ENCODE measurements at regions not wholly inside any gene's neighbourhood (a gene's known extent, or its start where the extent isn't known, plus 50 kb on each side); places are given as distances from the start of the nearest gene placed in this dataset.

DNA sequence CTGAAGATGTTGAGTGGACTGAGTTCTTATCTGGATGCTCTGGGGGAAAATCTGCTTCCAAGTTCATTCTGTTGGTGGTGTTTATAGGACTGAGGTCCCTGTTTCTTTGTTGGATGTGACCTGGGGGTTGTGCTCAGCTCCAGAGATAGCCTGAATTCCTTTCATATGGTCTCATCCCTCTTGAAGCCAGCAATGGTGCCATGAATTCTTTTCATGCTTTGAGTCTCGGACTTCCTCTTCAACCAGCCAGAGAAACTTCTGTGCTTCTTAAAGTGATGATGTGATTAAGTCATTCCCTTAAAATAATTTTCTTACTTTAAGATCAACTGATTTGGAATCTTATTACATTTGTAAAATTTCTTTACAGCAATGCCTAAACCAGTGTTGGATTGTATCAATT, 233.8 kb upstream of the UGT8 start:
- DNase-seq (ENCODE audit: low read depth in 3 of 3), result no peak

DNA sequence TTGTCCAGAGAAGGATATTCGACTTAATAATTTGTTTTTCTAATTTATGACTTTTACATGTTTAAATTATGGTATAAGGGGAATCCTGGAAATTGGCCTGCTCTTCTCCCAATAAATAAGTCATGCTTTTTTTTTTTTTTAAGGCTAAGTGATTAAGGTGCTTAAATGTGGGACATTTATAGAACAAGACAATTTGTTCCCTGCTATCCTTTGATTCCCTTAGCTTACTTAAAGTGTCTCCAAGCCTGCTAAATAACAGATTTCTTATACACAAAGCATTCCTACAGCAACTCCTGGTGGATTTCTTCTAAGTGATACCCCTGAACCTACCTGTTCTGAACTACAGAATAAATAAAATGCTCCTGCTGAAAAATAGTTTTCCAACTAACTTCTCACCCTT, 233.0 kb upstream of the UGT8 start:
- DNase-seq (ENCODE audit: low read depth in 3 of 3), result no peak

DNA sequence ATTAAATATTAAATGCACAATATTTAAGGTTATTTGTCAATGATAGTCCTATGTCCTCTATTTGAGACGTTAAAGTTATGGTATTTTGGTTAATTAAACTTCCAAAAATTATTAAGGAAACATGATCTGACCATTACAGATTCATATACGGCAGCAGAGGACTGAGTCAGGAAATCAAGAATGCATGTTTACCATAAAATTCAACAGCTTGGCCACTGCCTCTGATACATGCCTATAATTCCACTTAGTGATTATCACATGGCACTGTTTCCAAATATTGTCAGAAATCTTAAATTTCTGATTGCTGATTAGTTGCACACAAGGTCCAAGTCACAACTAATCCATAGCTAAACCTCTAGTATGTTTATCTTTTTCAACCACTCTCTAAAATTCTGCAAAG, 232.2 kb upstream of the UGT8 start:
- no peak for DNase-seq (ENCODE audit: low read depth in 3 of 3)

DNA sequence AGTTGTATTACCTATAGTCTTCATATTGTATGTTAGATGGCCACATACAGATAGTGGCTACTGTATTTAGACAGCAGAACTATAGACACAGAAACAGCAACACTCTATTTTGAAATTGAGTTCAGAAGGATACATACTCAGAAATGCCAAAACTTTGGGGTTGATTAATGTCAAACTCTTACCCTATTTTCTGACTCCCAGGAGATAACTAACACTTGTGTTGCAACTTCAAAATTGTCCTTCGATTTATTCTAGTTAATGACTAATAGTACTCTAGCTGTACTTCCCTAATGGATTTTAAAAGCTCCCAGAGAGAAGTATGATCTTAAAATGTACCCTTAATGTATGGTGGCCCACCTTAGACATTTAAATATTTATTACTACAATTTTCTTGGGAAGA, 229.9 kb upstream of the UGT8 start:
- no peak for DNase-seq (ENCODE audit: low read depth in 3 of 3)

DNA sequence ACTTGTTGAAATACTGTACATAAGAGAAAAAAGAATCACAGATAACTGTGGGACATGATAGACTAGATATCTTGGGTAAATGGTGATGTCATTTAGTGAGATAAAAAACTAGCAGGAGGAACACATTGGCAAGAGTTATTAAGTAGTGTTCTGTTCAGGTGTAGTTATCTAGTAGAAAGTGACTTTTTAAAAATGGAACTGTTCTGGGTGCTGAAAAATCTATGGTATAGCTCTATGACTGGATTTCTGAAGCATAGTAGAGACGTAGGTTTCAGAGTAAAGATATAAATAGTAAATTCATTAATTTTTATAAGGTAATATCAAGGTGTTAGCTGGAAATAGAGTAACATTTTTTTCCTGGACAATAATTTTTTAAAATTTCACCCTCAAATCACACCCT, 225.1 kb upstream of the UGT8 start:
- no peak for DNase-seq (ENCODE audit: low read depth in 3 of 3)

DNA sequence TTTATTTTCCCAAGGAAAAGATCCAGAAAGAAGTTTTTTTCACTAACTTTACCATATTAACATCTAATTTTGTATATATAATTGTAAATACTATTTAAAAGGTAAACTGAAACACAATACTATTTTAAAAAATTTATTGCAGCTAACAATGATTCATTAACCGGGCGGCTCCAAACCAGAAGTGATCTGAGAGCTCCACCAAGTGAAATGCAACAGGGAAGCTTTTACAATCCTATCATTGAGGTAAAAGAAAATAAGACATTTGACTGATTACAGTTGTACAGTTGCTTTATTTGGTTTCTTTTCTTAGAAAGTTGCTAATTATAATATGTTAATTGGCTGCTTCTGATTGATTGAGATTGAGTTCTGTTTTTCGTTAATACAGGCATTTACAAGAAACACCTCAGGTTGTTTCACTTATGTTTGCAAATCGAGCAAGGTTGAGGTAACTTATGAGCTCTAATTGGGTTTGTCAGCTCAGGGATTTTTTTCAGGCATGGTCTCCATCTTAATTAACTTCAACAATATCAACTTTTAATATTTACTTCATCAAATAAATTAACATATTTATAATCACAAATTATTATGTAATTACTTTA, 220.2 kb upstream of the UGT8 start:
- no peak for DNase-seq (ENCODE audit: low read depth in 3 of 3)

DNA sequence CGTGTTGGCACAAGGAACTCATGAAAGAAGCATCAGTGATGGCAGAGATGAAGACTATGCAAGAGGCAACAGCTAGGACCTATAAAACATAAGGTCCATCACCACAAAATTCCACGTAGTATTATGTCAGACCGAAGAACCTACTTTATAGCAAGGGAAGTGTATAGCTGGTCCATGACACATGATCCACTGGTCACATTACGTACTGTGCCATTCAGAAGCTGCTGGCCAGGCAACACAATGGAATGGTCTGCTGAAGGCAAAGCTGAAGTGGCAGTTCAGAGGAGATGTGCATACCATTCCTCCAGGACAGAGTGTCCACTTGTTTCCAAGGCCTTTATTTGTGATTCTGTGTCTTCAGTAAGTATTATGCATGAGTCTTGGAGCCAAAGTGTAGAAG, 215.5 kb upstream of the UGT8 start:
- DNase-seq (ENCODE audit: low read depth in 3 of 3), result no peak

DNA sequence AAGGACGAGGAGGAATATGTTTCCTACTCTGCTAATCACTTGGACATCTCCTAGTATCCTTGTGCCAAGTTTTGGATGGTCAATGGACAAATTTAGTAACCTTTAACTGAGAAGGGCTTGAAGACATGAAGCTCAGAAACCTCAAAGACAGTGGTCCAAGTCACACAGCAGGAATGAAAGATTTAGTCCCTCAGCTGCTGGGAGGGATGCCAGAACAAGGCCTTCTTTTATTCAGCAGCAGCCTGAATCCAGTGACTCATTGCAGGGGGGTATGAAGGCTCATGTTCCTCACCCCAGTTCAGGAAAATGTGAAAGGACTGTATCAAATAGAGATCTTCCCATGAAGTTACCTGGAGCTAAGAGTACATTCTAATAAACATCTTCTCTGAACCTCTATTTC, 214.9 kb upstream of the UGT8 start:
- no peak for DNase-seq (ENCODE audit: low read depth in 3 of 3)

DNA sequence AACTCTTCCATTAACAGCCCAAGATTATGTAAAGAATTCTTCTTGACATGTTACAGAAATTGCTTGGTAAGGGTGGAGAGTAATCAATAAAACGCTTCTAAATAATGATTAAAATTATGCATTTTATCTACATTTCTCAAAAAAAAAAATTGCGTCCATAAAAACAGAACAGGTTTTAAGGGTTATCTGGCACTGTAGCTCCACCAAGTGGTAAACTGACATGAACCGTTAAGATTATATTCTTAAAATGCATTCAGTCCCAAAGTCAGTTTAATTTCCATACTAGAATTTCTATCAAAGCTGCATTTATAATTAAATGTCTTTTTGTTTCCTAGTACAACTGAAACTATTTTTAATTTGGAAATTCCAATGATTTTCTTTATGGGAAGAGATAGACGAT, 214.0 kb upstream of the UGT8 start:
- no peak for DNase-seq (ENCODE audit: low read depth in 3 of 3)

DNA sequence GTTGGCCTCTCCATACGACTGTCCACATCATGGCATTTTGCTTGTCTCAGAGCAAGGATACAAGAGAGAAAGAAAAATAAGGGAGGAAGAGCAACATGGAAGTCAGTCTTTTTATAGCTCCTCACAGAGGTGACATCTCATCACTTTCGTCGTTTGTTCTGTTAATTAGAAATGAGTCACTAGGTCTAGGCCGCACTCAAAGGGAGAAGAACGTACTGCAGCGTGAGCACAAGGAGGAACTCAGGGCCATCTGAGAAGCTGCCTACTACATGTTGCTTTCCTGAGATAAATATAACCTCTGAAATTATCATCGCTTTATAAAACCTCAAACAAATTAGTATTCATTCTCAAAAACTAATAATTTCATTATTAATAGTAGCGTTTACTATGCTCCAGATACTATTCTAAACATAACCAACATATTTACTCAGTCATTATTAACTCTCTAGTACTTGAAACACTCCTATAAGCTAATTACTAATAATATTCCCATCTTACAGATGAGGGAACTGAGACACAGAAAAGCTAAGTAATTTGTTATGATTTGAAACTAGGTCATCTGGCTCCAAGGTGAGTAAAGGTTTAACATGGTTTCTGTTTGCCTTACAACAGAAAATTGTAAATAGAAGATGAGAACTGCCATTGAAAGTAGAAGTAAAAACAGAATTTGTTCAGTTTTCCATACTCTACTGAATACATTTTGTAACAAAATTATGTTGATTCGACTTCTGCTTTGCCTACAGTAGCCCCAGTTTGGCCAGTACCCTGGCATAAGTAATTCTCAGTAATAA, 213.2 kb upstream of the UGT8 start:
- no peak for DNase-seq (ENCODE audit: low read depth in 3 of 3)

DNA sequence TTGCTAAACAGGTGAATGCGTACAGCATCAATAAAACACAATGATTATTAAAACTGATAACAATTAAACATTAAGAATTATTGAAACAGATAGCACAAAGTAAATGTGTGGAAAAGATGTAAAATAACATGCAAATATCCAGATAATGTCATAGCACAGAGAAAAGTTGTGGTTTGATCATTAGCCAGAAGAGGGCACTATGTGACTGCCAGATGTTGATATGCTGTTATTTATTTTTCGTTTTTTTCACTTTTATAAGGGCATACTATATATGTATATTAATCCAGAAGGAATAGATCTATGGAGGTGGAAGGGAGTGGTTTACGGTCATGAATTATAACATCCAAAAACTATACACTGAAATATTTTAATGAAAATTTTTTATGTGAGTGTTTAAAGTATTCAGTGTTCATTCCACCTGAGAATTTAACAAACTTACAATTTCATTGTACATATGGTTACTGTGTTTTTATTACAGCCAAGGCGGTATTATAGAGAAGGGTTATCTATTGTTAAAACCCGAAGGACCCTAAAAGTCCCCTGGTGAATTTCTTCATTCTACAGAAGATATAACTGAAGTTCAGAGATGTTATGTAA, 211.9 kb upstream of the UGT8 start:
- DNase-seq (ENCODE audit: low read depth in 3 of 3), result no peak

DNA sequence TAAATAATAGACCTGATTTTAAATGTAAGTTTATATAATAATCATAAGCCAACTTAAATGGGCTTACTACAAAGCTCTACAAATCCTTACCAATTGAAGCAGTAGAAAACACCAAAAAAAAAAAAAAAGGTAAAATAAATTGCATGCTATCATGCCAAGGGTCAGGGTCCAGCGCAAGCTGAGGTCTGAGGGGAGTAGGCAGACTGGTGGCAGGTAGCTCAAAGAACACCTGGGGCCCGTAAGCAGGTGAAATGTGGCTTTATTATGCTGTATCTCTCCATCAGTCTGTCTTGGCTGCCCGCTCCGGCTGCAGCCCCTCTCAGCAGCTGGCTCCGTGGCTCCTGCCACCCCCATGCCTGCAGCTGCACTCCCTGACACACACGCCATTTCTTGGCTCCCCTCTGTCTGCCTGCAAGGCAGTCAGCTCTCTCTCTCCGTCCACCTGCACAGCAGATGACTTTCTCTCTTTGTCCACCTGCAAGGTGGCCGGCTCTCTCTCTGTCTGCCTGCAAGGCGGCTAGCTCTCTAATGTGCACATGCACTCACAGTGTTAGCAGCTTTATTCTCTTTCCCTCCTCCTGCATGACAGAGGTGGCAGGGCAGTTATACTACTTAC, 209.4 kb upstream of the UGT8 start:
- no peak for DNase-seq (ENCODE audit: low read depth in 3 of 3)

DNA sequence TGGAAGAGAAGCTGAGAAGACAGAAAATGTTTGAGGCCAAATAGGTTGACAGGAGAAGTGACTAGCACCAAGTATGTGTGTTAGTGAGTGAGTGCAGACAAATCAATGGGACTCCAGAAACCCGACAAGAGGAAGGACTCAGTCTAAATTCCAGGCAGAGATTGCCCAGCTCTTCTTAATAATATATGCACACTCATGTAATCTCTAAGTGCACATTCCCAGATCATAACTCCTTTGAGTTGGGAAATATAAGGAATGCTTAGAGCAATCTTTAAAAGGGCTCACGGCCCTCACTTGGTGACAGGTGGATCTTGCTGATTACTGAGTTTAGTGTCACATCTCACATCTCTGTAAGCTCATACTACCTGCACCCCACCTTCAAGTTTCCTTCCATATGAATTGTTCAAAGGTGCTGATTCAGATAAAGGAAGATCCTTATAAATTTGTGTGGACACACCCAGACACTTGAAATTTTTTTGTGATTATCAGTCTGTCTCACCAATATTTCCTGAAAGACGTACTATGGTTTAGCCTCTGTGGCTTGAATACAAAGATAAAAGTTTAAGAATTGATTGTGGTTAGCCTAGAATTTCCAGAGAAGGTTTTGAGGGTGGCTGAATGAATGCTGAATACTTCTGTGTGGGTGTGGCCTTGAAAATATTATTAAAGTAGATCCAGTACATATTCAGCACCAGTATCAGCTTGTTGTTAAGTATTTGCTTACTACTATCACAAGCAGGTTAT, 205.1 kb upstream of the UGT8 start:
- DNase-seq (ENCODE audit: low read depth in 3 of 3), result no peak

DNA sequence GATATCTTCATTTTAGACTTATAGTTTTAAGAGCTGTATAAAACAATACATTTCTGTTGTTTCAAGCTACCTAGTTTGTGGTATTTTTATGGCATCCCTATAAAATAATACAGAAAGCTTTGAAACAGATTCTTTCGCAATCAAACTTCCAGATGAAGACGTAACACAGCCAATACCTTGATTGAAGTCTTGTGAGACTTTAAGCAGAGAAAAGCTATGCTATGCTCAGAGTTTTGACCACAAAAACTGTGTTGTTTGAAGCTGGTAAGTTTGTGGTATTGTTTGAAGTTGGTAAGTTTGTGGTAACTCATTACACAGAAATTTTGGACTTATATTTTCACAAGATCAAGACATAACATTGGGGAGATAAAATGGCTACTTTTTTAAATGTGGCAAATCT, 201.8 kb upstream of the UGT8 start:
- no peak for DNase-seq (ENCODE audit: low read depth in 3 of 3)

DNA sequence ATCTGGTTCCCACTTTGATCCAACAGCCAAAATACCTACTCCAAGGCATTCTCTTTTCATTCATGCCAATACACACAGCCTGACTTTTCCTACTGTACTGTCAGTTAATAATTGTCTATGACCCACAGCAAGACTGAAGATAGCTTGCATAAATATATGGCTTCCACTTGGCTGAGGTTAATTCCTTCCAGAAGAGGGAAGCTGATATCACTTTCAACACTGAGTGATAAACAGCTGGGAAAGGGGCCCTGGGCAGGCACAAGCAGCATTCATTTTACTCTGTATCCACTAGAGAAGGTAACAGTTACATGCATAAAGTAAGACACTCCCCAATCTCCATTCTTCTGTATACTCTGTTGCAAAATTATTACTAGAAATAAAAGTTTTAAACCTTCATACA, 200.2 kb upstream of the UGT8 start:
- no peak for DNase-seq (ENCODE audit: low read depth in 3 of 3)

DNA sequence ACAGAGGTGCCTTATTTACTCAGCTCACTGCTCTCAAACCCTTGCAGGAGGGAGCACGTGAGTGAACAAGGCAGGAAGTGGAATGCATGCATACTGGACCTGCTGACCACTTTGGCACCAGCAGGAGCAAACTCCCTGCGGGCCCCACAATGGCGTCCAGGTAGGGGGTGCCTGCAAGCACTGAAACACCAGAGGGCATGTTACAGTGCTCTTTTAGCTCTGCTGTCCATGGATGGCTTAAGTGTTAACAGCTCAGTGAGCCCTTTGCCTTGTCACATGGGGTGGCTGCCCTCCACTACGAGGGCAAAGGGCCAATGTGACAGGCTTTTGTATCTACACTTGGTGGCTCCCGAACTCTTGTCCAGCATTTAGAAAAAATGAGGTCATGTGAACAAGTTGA, 199.5 kb upstream of the UGT8 start:
- no peak for DNase-seq (ENCODE audit: low read depth in 3 of 3)

DNA sequence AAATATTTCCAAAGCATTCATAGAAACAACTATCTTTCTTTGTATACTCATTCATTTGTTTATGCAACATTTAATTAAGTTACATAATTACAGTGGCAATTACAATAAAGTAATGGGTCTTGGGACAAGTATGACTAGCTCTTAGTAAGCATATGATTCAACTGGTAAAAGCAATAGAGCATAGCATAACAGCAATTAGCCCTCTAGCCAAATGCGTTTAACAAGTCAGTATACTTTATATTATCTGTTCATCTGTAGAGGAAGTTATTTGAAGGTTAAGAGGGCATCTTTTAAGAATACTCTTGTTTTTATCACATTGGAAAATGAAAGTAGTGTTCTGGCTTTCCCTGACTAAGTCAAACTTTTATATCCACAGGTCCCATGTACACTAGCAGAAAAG, 198.1 kb upstream of the UGT8 start:
- DNase-seq (ENCODE audit: low read depth in 3 of 3), result no peak

DNA sequence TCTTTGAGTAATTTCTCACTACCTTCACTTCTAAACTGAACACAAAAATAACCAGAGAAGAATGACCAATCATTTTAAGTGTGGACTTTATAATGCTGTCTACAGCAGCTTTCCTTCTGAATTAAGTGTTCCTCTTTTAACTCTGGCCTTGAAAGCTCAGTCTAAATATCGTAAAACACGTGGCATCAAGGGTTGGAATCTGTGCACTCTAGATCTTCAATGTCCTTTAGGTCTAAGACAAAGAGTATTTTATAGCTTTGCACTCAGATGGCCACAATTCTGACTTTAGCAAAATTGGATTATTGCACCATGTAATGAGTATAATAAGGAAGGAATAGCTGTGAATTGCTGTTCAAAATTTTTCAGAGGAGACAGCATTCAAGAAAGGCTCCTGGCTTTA, 197.1 kb upstream of the UGT8 start:
- no peak for DNase-seq (ENCODE audit: low read depth in 3 of 3)

DNA sequence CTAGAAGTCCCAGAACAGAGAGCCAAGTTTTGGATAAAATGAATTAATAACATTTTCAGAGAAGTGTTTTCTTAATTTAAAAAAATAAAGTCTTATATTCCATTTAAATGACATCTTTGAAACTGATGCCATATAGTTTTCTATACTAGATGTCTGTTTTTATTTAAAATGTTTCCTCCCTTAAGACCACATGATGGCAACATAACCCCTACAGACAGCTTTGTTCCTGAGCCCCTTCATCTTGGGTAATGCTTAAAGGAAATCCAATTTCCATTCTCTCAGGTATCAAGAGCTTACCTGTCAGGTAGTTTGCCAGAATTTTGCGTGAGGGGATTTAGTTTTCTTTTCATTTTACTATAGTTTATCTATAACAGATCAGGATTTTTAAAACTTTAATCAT, 181.4 kb upstream of the UGT8 start:
- DNase-seq (ENCODE audit: low read depth in 3 of 3), result no peak

DNA sequence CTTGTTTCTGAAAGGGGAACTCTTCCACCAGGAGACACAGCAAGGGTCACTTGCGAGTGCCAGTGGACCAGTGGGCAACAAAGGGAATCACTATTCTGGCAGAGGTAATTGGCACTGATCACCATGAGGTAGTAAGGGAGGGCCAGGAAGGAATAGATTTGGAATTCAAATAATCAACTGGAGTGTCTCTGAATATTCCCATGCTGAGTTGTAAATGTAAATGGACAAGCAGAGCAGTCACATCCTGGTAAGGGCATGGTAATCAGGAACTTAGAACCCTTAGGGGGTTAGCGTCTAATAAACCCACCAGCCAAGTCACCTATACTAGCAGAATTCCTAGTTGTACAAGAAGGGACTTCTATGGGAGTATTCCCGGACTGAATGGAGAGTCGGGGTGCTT, 178.5 kb upstream of the UGT8 start:
- no peak for DNase-seq (ENCODE audit: low read depth in 3 of 3)

DNA sequence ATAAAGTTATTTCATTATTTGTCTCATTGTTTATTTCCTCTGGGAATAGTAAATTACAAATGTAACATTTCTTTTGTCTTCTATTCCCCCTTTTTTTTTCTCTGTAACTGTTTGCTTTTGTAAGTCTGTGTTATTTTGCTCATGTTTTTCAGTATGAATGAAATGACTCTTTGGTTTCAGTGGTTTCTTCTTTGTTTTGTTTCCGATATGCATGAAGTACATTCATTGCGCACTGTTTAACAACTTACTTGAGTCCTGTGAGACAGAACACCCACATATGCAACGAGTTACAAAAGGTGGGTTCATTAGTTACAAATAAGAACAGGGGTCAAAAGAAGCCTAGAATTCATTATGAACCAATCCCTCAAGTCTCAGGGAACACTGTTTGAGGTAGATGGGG, 175.0 kb upstream of the UGT8 start:
- DNase-seq (ENCODE audit: low read depth in 3 of 3), result no peak

DNA sequence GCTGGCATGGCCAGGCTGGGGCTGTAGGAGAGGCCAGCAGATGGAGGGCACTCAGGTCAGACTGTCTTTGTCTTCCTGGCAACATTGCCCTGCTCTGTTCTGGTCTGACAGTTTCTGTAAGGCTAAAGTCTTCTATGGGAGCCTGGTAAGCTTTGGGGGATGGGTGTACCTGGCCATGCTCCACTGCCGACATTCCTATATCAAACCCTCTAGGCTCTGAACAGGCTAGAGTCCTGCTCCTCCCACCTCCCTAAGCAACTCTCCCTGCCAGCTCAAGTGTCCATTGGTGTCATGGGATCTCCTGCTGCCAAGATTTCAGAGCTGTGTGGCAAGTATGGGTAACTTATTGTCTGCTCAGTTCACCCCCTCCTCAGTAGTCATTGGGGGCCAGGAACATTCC, 163.5 kb upstream of the UGT8 start:
- DNase-seq (ENCODE audit: low read depth in 3 of 3), result no peak
